WTC11 (cell line): ENCODE measurements at regions not wholly inside any gene's neighbourhood (a gene's known extent, or its start where the extent isn't known, plus 50 kb on each side); places are given as distances from the start of the nearest gene placed in this dataset.

Experiments used
- ATAC-seq: fragments of 200-7000 bp; cut with Tn5 transposase; 2 replicates; pipeline ENCODE4 v1.10.0; 2021; ENCODE audit warnings: mild to moderate bottlenecking, moderate library complexity
- CTCF ChIA-PET: fragments of 300-600 bp; sonication (Branson Sonifier 250); formaldehyde crosslinking; loops from one replicate; lab custom pipeline; 2021; ENCODE audit warnings: antibody characterized with exemption; lab: Charles Lee
- POLR2A ChIA-PET: fragments of 350-600 bp; sonication (Branson Sonifier 250); formaldehyde crosslinking; loops from one replicate; lab custom pipeline; 2021; ENCODE audit warnings: antibody characterized with exemption; lab: Charles Lee
- DNase-seq: peaks from one replicate; pipeline ENCODE4 v3.0.0; 2021; ENCODE audit warnings: low spot score
- H3K27ac Mint-ChIP-seq: 2 replicates; pipeline ENCODE4 v1.8.0; 2021; ENCODE audit warnings: mixed read lengths
- H3K27me3 Mint-ChIP-seq: 2 replicates; pipeline ENCODE4 v1.8.0; 2021; ENCODE audit warnings: low read depth, mild to moderate bottlenecking, moderate library complexity, mixed read lengths
- H3K36me3 Mint-ChIP-seq: 2 replicates; pipeline ENCODE4 v1.8.0; 2021; ENCODE audit warnings: mixed read lengths
- H3K4me1 Mint-ChIP-seq: 2 replicates; pipeline ENCODE4 v1.8.0; 2022; ENCODE audit warnings: mixed read lengths
- H3K4me3 Mint-ChIP-seq: 2 replicates; pipeline ENCODE4 v1.8.0; 2021; ENCODE audit warnings: mild to moderate bottlenecking, moderate library complexity, mixed read lengths
- H3K9me3 Mint-ChIP-seq: 2 replicates; pipeline ENCODE4 v1.8.0; 2021; ENCODE audit warnings: mixed read lengths
- CBFB ChIP-seq: sonication (generic); formaldehyde crosslinking; IDR thresholded peaks from 2 replicates; pipeline ENCODE4 v1.8.1; 2022; ENCODE audit warnings: mild to moderate bottlenecking, low read depth, missing genetic modification reagents
- CREB1 ChIP-seq: sonication (generic); formaldehyde crosslinking; IDR thresholded peaks from 2 replicates; pipeline ENCODE4 v1.8.0; 2023; ENCODE audit warnings: mild to moderate bottlenecking, missing genetic modification reagents
- ETV6 ChIP-seq: sonication (generic); formaldehyde crosslinking; IDR thresholded peaks from 2 replicates; pipeline ENCODE4 v1.8.1; 2022; ENCODE audit warnings: mild to moderate bottlenecking, missing genetic modification reagents
- GABPB1 ChIP-seq: sonication (generic); formaldehyde crosslinking; IDR thresholded peaks from 2 replicates; pipeline ENCODE4 v1.8.1; 2023; ENCODE audit warnings: mild to moderate bottlenecking, missing genetic modification reagents
- GTF2I ChIP-seq: fragments of 250-450 bp; sonication (Bioruptor Pico); conservative IDR thresholded peaks from 2 replicates; pipeline ENCODE4 v1.4.0; 2021; ENCODE audit warnings: mild to moderate bottlenecking
- HMGXB4 ChIP-seq: sonication (generic); formaldehyde crosslinking; IDR thresholded peaks from 2 replicates; pipeline ENCODE4 v1.8.1; 2023; ENCODE audit warnings: mild to moderate bottlenecking, moderate library complexity, missing genetic modification reagents
- MXD4 ChIP-seq: fragments of 250-450 bp; sonication (Bioruptor Pico); IDR thresholded peaks from 2 replicates; pipeline ENCODE4 v1.8.0; 2021; ENCODE audit warnings: mild to moderate bottlenecking, moderate library complexity, borderline replicate concordance
- NFYB ChIP-seq: sonication (generic); formaldehyde crosslinking; conservative IDR thresholded peaks from 2 replicates; pipeline ENCODE4 v1.8.0; 2022; ENCODE audit warnings: low read depth, missing genetic modification reagents
- TEAD4 ChIP-seq: sonication (generic); formaldehyde crosslinking; IDR thresholded peaks from 2 replicates; pipeline ENCODE4 v1.8.0; 2022; ENCODE audit warnings: mild to moderate bottlenecking, missing genetic modification reagents
- ZBTB21 ChIP-seq: sonication (generic); formaldehyde crosslinking; IDR thresholded peaks from 2 replicates; pipeline ENCODE4 v1.8.1; 2023; ENCODE audit warnings: mild to moderate bottlenecking, missing genetic modification reagents, borderline replicate concordance
- ZNF138 ChIP-seq: sonication (generic); formaldehyde crosslinking; conservative IDR thresholded peaks from 2 replicates; pipeline ENCODE4 v1.8.1; 2022; ENCODE audit warnings: mild to moderate bottlenecking, moderate library complexity, missing genetic modification reagents
- ZNF232 ChIP-seq: sonication (generic); formaldehyde crosslinking; IDR thresholded peaks from 2 replicates; pipeline ENCODE4 v1.8.0; 2022; ENCODE audit warnings: mild to moderate bottlenecking, missing genetic modification reagents
- ZNF416 ChIP-seq: fragments of 250-450 bp; sonication (Bioruptor Pico); IDR thresholded peaks from 2 replicates; pipeline ENCODE4 v1.9.0; 2021; ENCODE audit warnings: mild to moderate bottlenecking, inconsistent platforms
- ZSCAN18 ChIP-seq: fragments of 250-450 bp; sonication (Bioruptor Pico); IDR thresholded peaks from 2 replicates; pipeline ENCODE4 v2.1.2; 2022; ENCODE audit warnings: mild to moderate bottlenecking, moderate library complexity
- TF ChIP-seq, protein P1 (sequence below): fragments of 200-600 bp; IDR thresholded peaks from 2 replicates; pipeline ENCODE4 v1.8.0; 2022; ENCODE audit warnings: antibody characterized with exemption
- TF ChIP-seq, protein P2 (sequence below): fragments of 250-450 bp; sonication (Bioruptor Pico); IDR thresholded peaks from 2 replicates; pipeline ENCODE4 v1.9.0; 2021; ENCODE audit warnings: mild to moderate bottlenecking, borderline replicate concordance
- TF ChIP-seq, protein P3 (sequence below): fragments of 250-450 bp; sonication (Bioruptor Pico); IDR thresholded peaks from 2 replicates; pipeline ENCODE4 v1.9.0; 2021; ENCODE audit warnings: mild to moderate bottlenecking
- TF ChIP-seq, protein P4 (sequence below): sonication (generic); formaldehyde crosslinking; conservative IDR thresholded peaks from 2 replicates; pipeline ENCODE4 v1.8.1; 2022; ENCODE audit warnings: mild to moderate bottlenecking, missing genetic modification reagents
- TF ChIP-seq, protein P5 (sequence below): sonication (generic); formaldehyde crosslinking; conservative IDR thresholded peaks from 2 replicates; pipeline ENCODE4 v1.8.1; 2023; ENCODE audit warnings: mild to moderate bottlenecking, low read depth, missing genetic modification reagents, moderate library complexity

- ChIA-PET CTCF (no interaction called here), POLR2A (no interaction called here)
- Mint-ChIP-seq H3K9me3 (peaks cover 40% of the 10 kb centered on the region), H3K36me3 (peaks cover 26% of the 10 kb centered on the region), H3K27ac (no peak overlapping the region), H3K4me1 (peaks cover 14% of the 10 kb centered on the region), H3K27me3 (peaks cover 5% of the 10 kb centered on the region), H3K4me3 (no peak overlapping the region)
- no peak for TF ChIP-seq ZNF232
- TF ChIP-seq TEAD4 (CRISPR knock-in tag), result no peak
- TF ChIP-seq GABPB1 (CRISPR knock-in tag), result no peak
- TF ChIP-seq ZNF138 (CRISPR knock-in tag), result no peak
- TF ChIP-seq, protein P1, sequence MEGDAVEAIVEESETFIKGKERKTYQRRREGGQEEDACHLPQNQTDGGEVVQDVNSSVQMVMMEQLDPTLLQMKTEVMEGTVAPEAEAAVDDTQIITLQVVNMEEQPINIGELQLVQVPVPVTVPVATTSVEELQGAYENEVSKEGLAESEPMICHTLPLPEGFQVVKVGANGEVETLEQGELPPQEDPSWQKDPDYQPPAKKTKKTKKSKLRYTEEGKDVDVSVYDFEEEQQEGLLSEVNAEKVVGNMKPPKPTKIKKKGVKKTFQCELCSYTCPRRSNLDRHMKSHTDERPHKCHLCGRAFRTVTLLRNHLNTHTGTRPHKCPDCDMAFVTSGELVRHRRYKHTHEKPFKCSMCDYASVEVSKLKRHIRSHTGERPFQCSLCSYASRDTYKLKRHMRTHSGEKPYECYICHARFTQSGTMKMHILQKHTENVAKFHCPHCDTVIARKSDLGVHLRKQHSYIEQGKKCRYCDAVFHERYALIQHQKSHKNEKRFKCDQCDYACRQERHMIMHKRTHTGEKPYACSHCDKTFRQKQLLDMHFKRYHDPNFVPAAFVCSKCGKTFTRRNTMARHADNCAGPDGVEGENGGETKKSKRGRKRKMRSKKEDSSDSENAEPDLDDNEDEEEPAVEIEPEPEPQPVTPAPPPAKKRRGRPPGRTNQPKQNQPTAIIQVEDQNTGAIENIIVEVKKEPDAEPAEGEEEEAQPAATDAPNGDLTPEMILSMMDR, result no peak
- TF ChIP-seq ZNF416 (CRISPR knock-in tag), result no peak
- TF ChIP-seq, protein P2, sequence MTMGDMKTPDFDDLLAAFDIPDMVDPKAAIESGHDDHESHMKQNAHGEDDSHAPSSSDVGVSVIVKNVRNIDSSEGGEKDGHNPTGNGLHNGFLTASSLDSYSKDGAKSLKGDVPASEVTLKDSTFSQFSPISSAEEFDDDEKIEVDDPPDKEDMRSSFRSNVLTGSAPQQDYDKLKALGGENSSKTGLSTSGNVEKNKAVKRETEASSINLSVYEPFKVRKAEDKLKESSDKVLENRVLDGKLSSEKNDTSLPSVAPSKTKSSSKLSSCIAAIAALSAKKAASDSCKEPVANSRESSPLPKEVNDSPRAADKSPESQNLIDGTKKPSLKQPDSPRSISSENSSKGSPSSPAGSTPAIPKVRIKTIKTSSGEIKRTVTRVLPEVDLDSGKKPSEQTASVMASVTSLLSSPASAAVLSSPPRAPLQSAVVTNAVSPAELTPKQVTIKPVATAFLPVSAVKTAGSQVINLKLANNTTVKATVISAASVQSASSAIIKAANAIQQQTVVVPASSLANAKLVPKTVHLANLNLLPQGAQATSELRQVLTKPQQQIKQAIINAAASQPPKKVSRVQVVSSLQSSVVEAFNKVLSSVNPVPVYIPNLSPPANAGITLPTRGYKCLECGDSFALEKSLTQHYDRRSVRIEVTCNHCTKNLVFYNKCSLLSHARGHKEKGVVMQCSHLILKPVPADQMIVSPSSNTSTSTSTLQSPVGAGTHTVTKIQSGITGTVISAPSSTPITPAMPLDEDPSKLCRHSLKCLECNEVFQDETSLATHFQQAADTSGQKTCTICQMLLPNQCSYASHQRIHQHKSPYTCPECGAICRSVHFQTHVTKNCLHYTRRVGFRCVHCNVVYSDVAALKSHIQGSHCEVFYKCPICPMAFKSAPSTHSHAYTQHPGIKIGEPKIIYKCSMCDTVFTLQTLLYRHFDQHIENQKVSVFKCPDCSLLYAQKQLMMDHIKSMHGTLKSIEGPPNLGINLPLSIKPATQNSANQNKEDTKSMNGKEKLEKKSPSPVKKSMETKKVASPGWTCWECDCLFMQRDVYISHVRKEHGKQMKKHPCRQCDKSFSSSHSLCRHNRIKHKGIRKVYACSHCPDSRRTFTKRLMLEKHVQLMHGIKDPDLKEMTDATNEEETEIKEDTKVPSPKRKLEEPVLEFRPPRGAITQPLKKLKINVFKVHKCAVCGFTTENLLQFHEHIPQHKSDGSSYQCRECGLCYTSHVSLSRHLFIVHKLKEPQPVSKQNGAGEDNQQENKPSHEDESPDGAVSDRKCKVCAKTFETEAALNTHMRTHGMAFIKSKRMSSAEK (CRISPR knock-in tag), result no peak
- no peak for TF ChIP-seq CREB1 (CRISPR knock-in tag)
- TF ChIP-seq GTF2I (CRISPR knock-in tag), result no peak
- TF ChIP-seq, protein P3, sequence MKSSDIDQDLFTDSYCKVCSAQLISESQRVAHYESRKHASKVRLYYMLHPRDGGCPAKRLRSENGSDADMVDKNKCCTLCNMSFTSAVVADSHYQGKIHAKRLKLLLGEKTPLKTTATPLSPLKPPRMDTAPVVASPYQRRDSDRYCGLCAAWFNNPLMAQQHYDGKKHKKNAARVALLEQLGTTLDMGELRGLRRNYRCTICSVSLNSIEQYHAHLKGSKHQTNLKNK (CRISPR knock-in tag), result no peak
- no peak for TF ChIP-seq ZSCAN18 (CRISPR knock-in tag)
- TF ChIP-seq, protein P4, sequence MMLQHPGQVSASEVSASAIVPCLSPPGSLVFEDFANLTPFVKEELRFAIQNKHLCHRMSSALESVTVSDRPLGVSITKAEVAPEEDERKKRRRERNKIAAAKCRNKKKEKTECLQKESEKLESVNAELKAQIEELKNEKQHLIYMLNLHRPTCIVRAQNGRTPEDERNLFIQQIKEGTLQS (CRISPR knock-in tag), result no peak
- TF ChIP-seq, protein P5, sequence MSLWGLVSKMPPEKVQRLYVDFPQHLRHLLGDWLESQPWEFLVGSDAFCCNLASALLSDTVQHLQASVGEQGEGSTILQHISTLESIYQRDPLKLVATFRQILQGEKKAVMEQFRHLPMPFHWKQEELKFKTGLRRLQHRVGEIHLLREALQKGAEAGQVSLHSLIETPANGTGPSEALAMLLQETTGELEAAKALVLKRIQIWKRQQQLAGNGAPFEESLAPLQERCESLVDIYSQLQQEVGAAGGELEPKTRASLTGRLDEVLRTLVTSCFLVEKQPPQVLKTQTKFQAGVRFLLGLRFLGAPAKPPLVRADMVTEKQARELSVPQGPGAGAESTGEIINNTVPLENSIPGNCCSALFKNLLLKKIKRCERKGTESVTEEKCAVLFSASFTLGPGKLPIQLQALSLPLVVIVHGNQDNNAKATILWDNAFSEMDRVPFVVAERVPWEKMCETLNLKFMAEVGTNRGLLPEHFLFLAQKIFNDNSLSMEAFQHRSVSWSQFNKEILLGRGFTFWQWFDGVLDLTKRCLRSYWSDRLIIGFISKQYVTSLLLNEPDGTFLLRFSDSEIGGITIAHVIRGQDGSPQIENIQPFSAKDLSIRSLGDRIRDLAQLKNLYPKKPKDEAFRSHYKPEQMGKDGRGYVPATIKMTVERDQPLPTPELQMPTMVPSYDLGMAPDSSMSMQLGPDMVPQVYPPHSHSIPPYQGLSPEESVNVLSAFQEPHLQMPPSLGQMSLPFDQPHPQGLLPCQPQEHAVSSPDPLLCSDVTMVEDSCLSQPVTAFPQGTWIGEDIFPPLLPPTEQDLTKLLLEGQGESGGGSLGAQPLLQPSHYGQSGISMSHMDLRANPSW (CRISPR knock-in tag), result no peak
- no peak for TF ChIP-seq MXD4 (CRISPR knock-in tag)
- no peak for TF ChIP-seq CBFB
- no peak for TF ChIP-seq NFYB
- no peak for TF ChIP-seq ZBTB21 (CRISPR knock-in tag)
- TF ChIP-seq HMGXB4, result no peak
- TF ChIP-seq ETV6, result no peak
- no peak for ATAC-seq
- no peak for DNase-seq
Observed at GRCh38 chr5:10069637-10070313, 179.9 kb downstream of the ATPSCKMT start.
